Tibial artery (tissue), 4 donors: ENCODE measurements at regions not wholly inside any gene's neighbourhood (a gene's known extent, or its start where the extent isn't known, plus 50 kb on each side); places are given as distances from the start of the nearest gene placed in this dataset.
"Not testable (repeated sequence)": the region's sequence is repeated elsewhere in the genome, so short reads cannot be mapped to it uniquely, and the experiment has no call there.

ENCODE experiments used
- DNase-seq, 2 donors: peaks; one replicate each; pipeline ENCODE4 v3.0.0-alpha.2; 2019
- H3K27ac ChIP-seq, 2 donors: fragments of 200-600 bp; sonication (generic) in 1 of 2; 1 replicate in 1 of 2; 2 replicates in 1 of 2; pipeline ENCODE4 v1.5.1; 2018 to 2019; ENCODE audit warnings: mild to moderate bottlenecking in 1 of 2
- H3K27me3 ChIP-seq, 2 donors: fragments of 200-600 bp; sonication (generic) in 1 of 2; one replicate each; pipeline versions ENCODE4 v1.5.1 to v1.6.0; 2016 to 2019
- H3K36me3 ChIP-seq, 3 donors: fragments of 200-600 bp; sonication (generic) in 2 of 3; one replicate each; pipeline ENCODE4 v1.5.1; 2016 to 2019; ENCODE audit warnings: mild to moderate bottlenecking in 2 of 3
- H3K4me1 ChIP-seq, 4 donors: fragments of 200-600 bp; sonication (generic) in 2 of 4; 1 replicate in 3 of 4; 2 replicates in 1 of 4; pipeline ENCODE4 v1.5.1; 2016 to 2019
- H3K4me3 ChIP-seq, 2 donors: fragments of 200-600 bp; sonication (generic) in 1 of 2; 1 replicate in 1 of 2; 2 replicates in 1 of 2; pipeline ENCODE4 v1.5.1; 2018 to 2019; ENCODE audit warnings: mild to moderate bottlenecking in 2 of 2
- H3K9me3 ChIP-seq, 3 donors: fragments of 200-600 bp; sonication (generic) in 1 of 3; one replicate each; pipeline ENCODE4 v1.5.1; 2016 to 2019
- intact Hi-C: fragments of 100-400 bp; cut with DNase I; formaldehyde crosslinking; loops from one replicate; pipeline ENCODE4 v1.15.0; 2023; ENCODE audit warnings: low total_unique reads
- TF ChIP-seq, protein P1 (sequence below), 2 experiments: fragments of 200-600 bp in 1 of 2; fragments of 450-650 bp in 1 of 2; IDR thresholded peaks; one replicate each; pipeline ENCODE4 v1.5.1; 2017 to 2019; ENCODE audit warnings: antibody characterized with exemption in 2 of 2, mild to moderate bottlenecking in 1 of 2, moderate library complexity in 1 of 2

DNA sequence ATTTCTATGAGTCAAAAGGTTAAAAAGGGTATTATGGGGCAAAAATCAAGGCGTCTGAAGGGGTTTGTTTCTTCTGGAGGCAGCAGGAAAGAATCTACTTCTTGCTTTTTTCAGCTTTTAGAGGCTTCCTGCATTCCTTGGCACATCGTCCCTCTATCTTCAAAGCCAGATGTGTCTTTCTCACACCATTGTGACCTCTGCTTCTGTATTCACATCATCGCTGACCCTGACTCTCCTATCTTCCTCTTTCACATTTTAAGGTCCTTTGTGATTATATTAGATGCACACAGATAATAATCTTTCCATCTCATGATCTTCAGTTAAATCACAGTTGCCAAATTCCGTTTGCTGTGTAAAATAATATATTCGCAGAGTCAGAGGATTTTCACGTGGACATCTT, 112.7 kb downstream of the PPP4R3C start:
- no peak for DNase-seq
- TF ChIP-seq, protein P1, sequence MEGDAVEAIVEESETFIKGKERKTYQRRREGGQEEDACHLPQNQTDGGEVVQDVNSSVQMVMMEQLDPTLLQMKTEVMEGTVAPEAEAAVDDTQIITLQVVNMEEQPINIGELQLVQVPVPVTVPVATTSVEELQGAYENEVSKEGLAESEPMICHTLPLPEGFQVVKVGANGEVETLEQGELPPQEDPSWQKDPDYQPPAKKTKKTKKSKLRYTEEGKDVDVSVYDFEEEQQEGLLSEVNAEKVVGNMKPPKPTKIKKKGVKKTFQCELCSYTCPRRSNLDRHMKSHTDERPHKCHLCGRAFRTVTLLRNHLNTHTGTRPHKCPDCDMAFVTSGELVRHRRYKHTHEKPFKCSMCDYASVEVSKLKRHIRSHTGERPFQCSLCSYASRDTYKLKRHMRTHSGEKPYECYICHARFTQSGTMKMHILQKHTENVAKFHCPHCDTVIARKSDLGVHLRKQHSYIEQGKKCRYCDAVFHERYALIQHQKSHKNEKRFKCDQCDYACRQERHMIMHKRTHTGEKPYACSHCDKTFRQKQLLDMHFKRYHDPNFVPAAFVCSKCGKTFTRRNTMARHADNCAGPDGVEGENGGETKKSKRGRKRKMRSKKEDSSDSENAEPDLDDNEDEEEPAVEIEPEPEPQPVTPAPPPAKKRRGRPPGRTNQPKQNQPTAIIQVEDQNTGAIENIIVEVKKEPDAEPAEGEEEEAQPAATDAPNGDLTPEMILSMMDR (IDR thresholded peaks at IDR 0.05), result no peak
- Histone ChIP-seq H3K27me3 (no peaks in the 10 kb centered on the region), H3K9me3 (no peaks in the 10 kb centered on the region), H3K4me3 (no peak overlapping the region), H3K4me1 (no peaks in the 10 kb centered on the region), H3K27ac (no peak overlapping the region), H3K36me3 (no peaks in the 10 kb centered on the region)
- intact Hi-C loops, result no loop called here

GRCh38 chrX:27336466-27337091, 126.6 kb downstream of the PPP4R3C start:
- Histone ChIP-seq H3K27me3 (no peaks in the 10 kb centered on the region), H3K4me1 (no peaks in the 10 kb centered on the region), H3K27ac (no peak overlapping the region), H3K36me3 (no peaks in the 10 kb centered on the region), H3K9me3 (no peaks in the 10 kb centered on the region), H3K4me3 (no peak overlapping the region)
- TF ChIP-seq, protein P1 (IDR thresholded peaks at IDR 0.05), result peak in 1 of 2 experiments; percentile 28
- intact Hi-C loops, result no loop called here
- no peak for DNase-seq

DNA sequence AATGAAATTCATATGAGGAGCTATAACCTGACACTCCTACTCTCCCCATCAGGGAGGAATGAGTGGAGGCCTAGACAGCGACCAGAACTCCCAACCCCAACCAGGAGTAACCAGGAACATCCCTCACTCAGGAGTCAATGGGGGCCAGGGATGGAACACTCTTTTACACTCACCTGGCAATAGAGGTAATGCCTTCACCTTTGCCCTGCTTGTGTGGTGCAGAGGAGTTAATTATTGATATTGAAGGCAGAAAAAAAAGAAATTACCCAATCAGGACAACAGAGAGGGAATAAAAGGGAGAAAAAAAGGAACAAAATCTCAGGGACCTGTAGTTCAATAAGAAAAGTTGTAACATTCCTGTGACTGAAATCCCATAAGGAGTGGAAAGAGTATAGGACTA, 141.5 kb downstream of the PPP4R3C start:
- intact Hi-C loops, result no loop called here
- DNase-seq, result no peak
- Histone ChIP-seq H3K4me1 (no peaks in the 10 kb centered on the region), H3K9me3 (no peaks in the 10 kb centered on the region), H3K27ac (no peak overlapping the region), H3K27me3 (no peaks in the 10 kb centered on the region), H3K36me3 (no peaks in the 10 kb centered on the region), H3K4me3 (no peak overlapping the region)
- TF ChIP-seq, protein P1 (IDR thresholded peaks at IDR 0.05), result no peak

GRCh38 chrX:27309406-27309805, 153.7 kb downstream of the PPP4R3C start:
- TF ChIP-seq, protein P1 (IDR thresholded peaks at IDR 0.05), result no peak
- DNase-seq, result no peak
- Histone ChIP-seq H3K9me3 (no peaks in the 10 kb centered on the region), H3K36me3 (no peaks in the 10 kb centered on the region), H3K27me3 (no peaks in the 10 kb centered on the region), H3K4me1 (no peaks in the 10 kb centered on the region), H3K27ac (no peak overlapping the region), H3K4me3 (no peak overlapping the region)
- intact Hi-C loops, result no loop called here

DNA sequence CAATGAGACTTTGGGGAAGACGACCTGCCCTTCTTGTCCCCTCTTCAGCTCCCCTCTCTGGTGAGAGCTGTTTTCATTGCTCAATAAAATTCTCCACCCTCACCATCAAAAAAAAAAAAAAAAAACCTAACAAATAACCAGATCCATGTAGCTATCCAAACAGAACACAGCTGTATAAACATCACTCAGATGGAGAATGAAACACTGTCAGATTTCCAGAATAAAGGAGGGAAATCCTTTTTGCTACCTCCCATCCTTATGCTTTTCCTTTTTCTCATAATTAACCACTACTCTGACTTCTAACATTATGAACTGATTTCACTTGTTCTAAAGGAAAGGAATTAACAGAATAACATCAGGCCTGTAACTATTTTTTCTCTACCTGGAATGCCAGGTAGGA, 155.6 kb downstream of the PPP4R3C start:
- intact Hi-C loops, result no loop called here
- Histone ChIP-seq H3K27me3 (no peaks in the 10 kb centered on the region), H3K4me1 (no peaks in the 10 kb centered on the region), H3K9me3 (no peaks in the 10 kb centered on the region), H3K27ac (no peak overlapping the region), H3K36me3 (no peaks in the 10 kb centered on the region), H3K4me3 (no peak overlapping the region)
- DNase-seq, result no peak
- TF ChIP-seq, protein P1 (IDR thresholded peaks at IDR 0.05), result no peak

DNA sequence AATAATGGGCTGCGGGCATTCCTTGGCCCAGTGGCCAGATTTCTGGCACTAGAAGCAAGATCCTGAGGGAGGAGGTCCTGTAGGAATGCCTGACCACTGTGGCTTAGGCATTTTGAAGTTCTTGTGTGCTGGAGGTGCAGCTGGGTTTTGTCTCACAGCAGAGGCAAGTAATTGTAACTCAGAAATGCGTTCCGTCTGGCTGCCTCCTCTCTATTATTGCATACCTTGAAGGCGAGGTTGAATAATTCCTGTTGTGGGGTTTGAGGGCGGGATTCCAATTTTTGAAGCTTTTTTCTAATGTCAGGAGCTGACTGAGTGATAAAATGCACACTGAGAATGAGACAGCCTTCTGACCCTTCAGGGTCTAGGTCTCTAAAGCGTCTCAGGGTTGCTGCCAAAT, 170.6 kb downstream of the PPP4R3C start:
- H3K9me3 ChIP-seq, H3K27ac ChIP-seq, H3K27me3 ChIP-seq, intact Hi-C loops, H3K4me3 ChIP-seq, H3K36me3 ChIP-seq, H3K4me1 ChIP-seq, DNase-seq: not testable (repeated sequence)
